Ascending aorta (tissue), 2 donors: ENCODE measurements at regions not wholly inside any gene's neighbourhood (a gene's known extent, or its start where the extent isn't known, plus 50 kb on each side); places are given as distances from the start of the nearest gene placed in this dataset.

Source experiments
- DNase-seq, 2 donors: peaks; one replicate each; pipeline ENCODE4 v3.0.0-alpha.2; 2019; ENCODE audit warnings: low spot score in 2 of 2
- H3K27ac ChIP-seq, 2 donors: fragments of 200-600 bp; sonication (generic); one replicate each; pipeline ENCODE4 v1.5.1; 2016 to 2017; ENCODE audit warnings: mild to moderate bottlenecking in 1 of 2
- H3K27me3 ChIP-seq: fragments of 200-600 bp; sonication (generic); one replicate; pipeline ENCODE4 v1.5.1; 2017
- H3K36me3 ChIP-seq, 2 donors: fragments of 200-600 bp; sonication (generic); one replicate each; pipeline ENCODE4 v1.5.1; 2016
- H3K4me1 ChIP-seq, 2 donors: fragments of 200-600 bp; sonication (generic); one replicate each; pipeline ENCODE4 v1.5.1; 2016 to 2017; ENCODE audit warnings: mild to moderate bottlenecking in 1 of 2
- H3K4me3 ChIP-seq, 2 donors: fragments of 200-600 bp; sonication (generic); one replicate each; pipeline ENCODE4 v1.5.1; 2016 to 2017; ENCODE audit warnings: mild to moderate bottlenecking in 1 of 2
- H3K9me3 ChIP-seq, 2 donors: fragments of 200-600 bp; sonication (generic); one replicate each; pipeline ENCODE4 v1.5.1; 2016
- intact Hi-C: fragments of 100-400 bp; cut with DNase I; formaldehyde crosslinking; loops from one replicate; pipeline ENCODE4 v1.15.1; 2023
- TF ChIP-seq, protein P1 (sequence below), 3 experiments: fragments of 200-600 bp in 2 of 3; fragments of 450-650 bp in 1 of 3; sonication (generic) in 2 of 3; IDR thresholded peaks; one replicate each; pipeline ENCODE4 v1.5.1; 2016 to 2019; ENCODE audit warnings: antibody characterized with exemption in 3 of 3, mild to moderate bottlenecking in 1 of 3, moderate library complexity in 1 of 3

- H3K27me3 ChIP-seq, result no peaks in the 10 kb centered on the region
- H3K4me3 ChIP-seq, result no peak overlapping the region
- H3K9me3 ChIP-seq, result no peaks in the 10 kb centered on the region
- no peaks in the 10 kb centered on the region for H3K4me1 ChIP-seq
- TF ChIP-seq, protein P1, sequence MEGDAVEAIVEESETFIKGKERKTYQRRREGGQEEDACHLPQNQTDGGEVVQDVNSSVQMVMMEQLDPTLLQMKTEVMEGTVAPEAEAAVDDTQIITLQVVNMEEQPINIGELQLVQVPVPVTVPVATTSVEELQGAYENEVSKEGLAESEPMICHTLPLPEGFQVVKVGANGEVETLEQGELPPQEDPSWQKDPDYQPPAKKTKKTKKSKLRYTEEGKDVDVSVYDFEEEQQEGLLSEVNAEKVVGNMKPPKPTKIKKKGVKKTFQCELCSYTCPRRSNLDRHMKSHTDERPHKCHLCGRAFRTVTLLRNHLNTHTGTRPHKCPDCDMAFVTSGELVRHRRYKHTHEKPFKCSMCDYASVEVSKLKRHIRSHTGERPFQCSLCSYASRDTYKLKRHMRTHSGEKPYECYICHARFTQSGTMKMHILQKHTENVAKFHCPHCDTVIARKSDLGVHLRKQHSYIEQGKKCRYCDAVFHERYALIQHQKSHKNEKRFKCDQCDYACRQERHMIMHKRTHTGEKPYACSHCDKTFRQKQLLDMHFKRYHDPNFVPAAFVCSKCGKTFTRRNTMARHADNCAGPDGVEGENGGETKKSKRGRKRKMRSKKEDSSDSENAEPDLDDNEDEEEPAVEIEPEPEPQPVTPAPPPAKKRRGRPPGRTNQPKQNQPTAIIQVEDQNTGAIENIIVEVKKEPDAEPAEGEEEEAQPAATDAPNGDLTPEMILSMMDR (IDR thresholded peaks at IDR 0.05), result no peak
- H3K36me3 ChIP-seq, result no peaks in the 10 kb centered on the region
- no peak for DNase-seq
- intact Hi-C loops, result no loop called here
- H3K27ac ChIP-seq, result no peak overlapping the region
These were observed 510.8 kb upstream of the B3GALT2 start for GRCh38 chr1:193697115-193697762.

- no peak for DNase-seq
- TF ChIP-seq, protein P1 (IDR thresholded peaks at IDR 0.05), result no peak
- Histone ChIP-seq H3K27ac (no peak overlapping the region), H3K4me3 (no peak overlapping the region), H3K27me3 (no peaks in the 10 kb centered on the region), H3K36me3 (no peaks in the 10 kb centered on the region), H3K4me1 (no peaks in the 10 kb centered on the region), H3K9me3 (no peaks in the 10 kb centered on the region)
- intact Hi-C loops, result no loop called here
These were observed 508.3 kb upstream of the B3GALT2 start for GRCh38 chr1:193694741-193695140.

DNA sequence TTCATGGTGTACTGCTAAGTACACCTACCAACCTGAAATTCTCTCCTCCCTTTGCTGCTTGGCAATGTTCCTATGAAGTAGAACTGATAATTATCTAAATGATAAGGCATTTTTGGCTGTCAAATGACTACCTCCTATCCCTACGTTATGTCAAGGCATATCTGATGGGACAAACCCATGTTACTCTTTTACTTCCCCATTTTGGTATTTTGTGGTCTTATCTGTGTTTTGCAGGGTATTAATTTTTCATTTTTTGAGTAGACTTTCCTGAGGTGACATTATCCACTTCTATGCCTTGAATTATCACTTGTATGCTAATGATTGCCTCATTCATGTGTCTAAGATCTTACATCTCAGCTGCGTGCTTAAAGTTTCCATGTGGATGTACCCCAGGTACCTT is 499.6 kb upstream of the B3GALT2 start:
- TF ChIP-seq, protein P1 (IDR thresholded peaks at IDR 0.05), result no peak
- no peak overlapping the region for H3K27ac ChIP-seq
- intact Hi-C loops, result no loop called here
- H3K9me3 ChIP-seq, result no peaks in the 10 kb centered on the region
- no peak for DNase-seq
- no peak overlapping the region for H3K4me3 ChIP-seq
- H3K27me3 ChIP-seq, result no peaks in the 10 kb centered on the region
- H3K4me1 ChIP-seq, result no peaks in the 10 kb centered on the region
- no peaks in the 10 kb centered on the region for H3K36me3 ChIP-seq

DNA sequence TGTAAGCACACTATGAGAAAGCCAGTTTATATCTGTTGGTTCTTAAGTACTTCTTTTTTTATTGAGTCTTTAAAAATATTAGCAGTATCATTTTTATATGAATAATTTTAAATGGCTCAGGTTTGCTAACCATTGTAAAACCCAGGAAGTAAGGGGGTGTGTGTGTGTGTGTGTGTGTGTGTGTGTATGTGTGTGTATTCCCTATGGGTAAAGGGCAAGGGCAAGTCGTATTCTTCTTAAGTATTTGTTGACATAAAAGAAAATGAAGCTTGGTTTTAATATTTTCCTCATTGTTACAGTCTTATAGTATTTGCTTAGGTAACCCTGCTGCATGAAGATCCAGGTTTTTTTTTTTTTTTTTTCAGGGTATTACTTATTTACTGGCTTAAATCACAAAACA is 495.0 kb upstream of the B3GALT2 start:
- Histone ChIP-seq H3K36me3 (no peaks in the 10 kb centered on the region), H3K27me3 (no peaks in the 10 kb centered on the region), H3K27ac (no peak overlapping the region), H3K4me3 (no peak overlapping the region), H3K4me1 (no peaks in the 10 kb centered on the region), H3K9me3 (no peaks in the 10 kb centered on the region)
- no peak for DNase-seq
- TF ChIP-seq, protein P1 (IDR thresholded peaks at IDR 0.05), result no peak
- intact Hi-C loops, result no loop called here

GRCh38 chr1:193680924-193681316 is 494.5 kb upstream of the B3GALT2 start:
- no peaks in the 10 kb centered on the region for H3K4me1 ChIP-seq

More at GRCh38 chr1:193680924-193681316, 494.5 kb upstream of the B3GALT2 start:
- Histone ChIP-seq H3K27me3 (no peaks in the 10 kb centered on the region), H3K9me3 (no peaks in the 10 kb centered on the region), H3K27ac (no peak overlapping the region), H3K4me3 (no peak overlapping the region), H3K36me3 (no peaks in the 10 kb centered on the region)
- TF ChIP-seq, protein P1 (IDR thresholded peaks at IDR 0.05), result no peak
- intact Hi-C loops, result no loop called here
- DNase-seq, result no peak
